Iris pigment epithelial cell (primary cell): ENCODE measurements at regions not wholly inside any gene's neighbourhood (a gene's known extent, or its start where the extent isn't known, plus 50 kb on each side); places are given as distances from the start of the nearest gene placed in this dataset.

Experiments
- DNase-seq: peaks from one replicate; pipeline ENCODE4 v3.0.0-alpha.2; 2011; ENCODE audit warnings: low read depth

GRCh38 chr10:126847666-126848065, 57.6 kb upstream of the DOCK1 start:
- no peak for DNase-seq

- no peak for DNase-seq
These were observed 55.6 kb upstream of the DOCK1 start for GRCh38 chr10:126849646-126850045.

GRCh38 chr10:126851414-126852108, 53.7 kb upstream of the DOCK1 start:
- no peak for DNase-seq

GRCh38 chr10:126854726-126855495, 50.3 kb upstream of the DOCK1 start:
- DNase-seq: no peak
